Muscle of leg (tissue), 3 donors: ENCODE measurements at regions not wholly inside any gene's neighbourhood (a gene's known extent, or its start where the extent isn't known, plus 50 kb on each side); places are given as distances from the start of the nearest gene placed in this dataset.

Source experiments
- DNase-seq: peaks from one replicate; pipeline ENCODE4 v3.0.0; 2013
- H3K27ac ChIP-seq: one replicate; pipeline ENCODE4 v1.5.1; 2013; ENCODE audit warnings: mild to moderate bottlenecking, low read length, control low read depth
- H3K27me3 ChIP-seq: one replicate; pipeline ENCODE4 v1.6.1; 2013; ENCODE audit warnings: low read length; ENCODE audit not compliant: control insufficient read depth, insufficient read depth
- H3K36me3 ChIP-seq: one replicate; pipeline ENCODE4 v1.6.1; 2013; ENCODE audit warnings: low read length; ENCODE audit not compliant: control insufficient read depth, insufficient read depth
- H3K4me1 ChIP-seq: one replicate; pipeline ENCODE4 v1.6.1; 2013; ENCODE audit warnings: low read length; ENCODE audit not compliant: control insufficient read depth, insufficient read depth
- H3K4me3 ChIP-seq: one replicate; pipeline ENCODE4 v1.5.1; 2013; ENCODE audit warnings: low read length, control low read depth
- H3K9me3 ChIP-seq: replicated peaks from 2 replicates; pipeline ENCODE4 v1.6.1; 2013; ENCODE audit warnings: low read depth, low read length; ENCODE audit not compliant: control insufficient read depth
- WGBS: methylation state at CpG from one replicate; pipeline ENCODE4 v1.1.5; 2013; ENCODE audit warnings: missing lambda C conversion rate; ENCODE audit not compliant: insufficient coverage; 5-methylcytosine and 5-hydroxymethylcytosine counted together

DNA sequence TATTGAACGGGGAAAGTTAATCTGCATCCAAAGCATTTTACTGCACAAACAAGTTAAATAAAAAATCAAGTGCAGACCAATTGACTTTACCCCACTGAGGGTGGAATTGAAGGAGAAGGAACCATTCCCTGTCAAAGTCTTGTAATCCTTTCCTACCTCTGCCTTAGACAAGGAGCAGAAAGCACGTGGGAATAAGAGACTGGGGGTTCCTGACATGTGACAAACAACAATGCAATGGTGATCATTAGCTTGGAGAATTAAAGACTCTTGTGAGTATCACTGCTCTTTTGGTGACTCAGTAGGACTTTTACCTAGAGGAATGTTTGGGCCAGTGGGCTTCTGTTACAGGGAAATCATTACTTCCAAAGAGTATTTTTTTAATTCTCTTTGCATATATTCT, 779.5 kb downstream of the TLR4 start:
- Histone ChIP-seq H3K27me3 (no peaks in the 10 kb centered on the region), H3K27ac (no peak overlapping the region), H3K4me1 (no peaks in the 10 kb centered on the region), H3K9me3 (peaks cover 2% of the 10 kb centered on the region), H3K36me3 (no peaks in the 10 kb centered on the region), H3K4me3 (no peak overlapping the region)
- WGBS, result no CpG with 5 or more reads among the region's 2 CpGs
- DNase-seq, result no peak

DNA sequence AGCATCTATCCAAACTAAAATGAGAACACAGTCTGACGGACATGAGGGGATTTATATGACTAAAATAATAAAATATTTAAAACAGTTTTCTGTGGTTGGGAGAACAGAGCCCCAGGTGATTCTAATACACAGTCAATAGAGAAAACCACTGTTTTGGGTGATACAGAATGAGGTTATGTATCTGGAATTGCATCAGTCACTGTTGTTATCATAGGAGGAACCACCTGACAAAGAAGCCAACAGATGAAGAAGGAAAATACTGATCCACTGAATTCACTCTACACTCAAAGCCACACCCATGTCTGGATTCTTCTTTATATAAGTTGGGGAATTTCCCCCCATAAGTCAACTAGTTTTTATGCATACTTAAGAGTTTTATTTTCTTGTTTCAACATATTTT, 799.0 kb downstream of the TLR4 start:
- H3K9me3 ChIP-seq, result peaks cover 4% of the 10 kb centered on the region
- H3K27me3 ChIP-seq, result no peaks in the 10 kb centered on the region
- H3K27ac ChIP-seq, result no peak overlapping the region
- no peak overlapping the region for H3K4me3 ChIP-seq
- no peaks in the 10 kb centered on the region for H3K36me3 ChIP-seq
- no peaks in the 10 kb centered on the region for H3K4me1 ChIP-seq
- no CpG with 5 or more reads among the region's 1 CpG for WGBS
- DNase-seq, result no peak

DNA sequence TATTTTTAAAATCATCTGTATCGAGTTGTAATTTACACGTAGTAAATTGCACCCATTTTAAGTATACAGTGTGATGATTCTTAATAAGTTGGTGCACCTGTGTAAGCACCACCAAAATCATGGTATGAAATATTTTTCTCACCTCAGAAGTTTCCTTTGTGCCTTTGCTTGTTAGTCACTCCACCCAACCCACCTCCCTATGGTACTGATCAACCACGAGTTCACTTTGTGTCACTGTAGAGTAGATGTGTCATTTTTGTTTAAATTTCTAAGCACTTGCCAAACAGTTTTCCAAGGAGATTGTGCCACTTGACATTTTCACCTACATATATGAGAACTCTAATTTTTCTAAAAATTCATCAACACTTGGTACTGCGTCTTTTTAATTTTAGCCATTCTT, 806.5 kb downstream of the TLR4 start:
- no peak overlapping the region for H3K27ac ChIP-seq
- H3K27me3 ChIP-seq, result no peaks in the 10 kb centered on the region
- H3K36me3 ChIP-seq, result no peaks in the 10 kb centered on the region
- no peaks in the 10 kb centered on the region for H3K9me3 ChIP-seq
- DNase-seq, result no peak
- H3K4me3 ChIP-seq, result no peak overlapping the region
- H3K4me1 ChIP-seq, result no peaks in the 10 kb centered on the region
- WGBS, result no CpG with 5 or more reads among the region's 4 CpGs

DNA sequence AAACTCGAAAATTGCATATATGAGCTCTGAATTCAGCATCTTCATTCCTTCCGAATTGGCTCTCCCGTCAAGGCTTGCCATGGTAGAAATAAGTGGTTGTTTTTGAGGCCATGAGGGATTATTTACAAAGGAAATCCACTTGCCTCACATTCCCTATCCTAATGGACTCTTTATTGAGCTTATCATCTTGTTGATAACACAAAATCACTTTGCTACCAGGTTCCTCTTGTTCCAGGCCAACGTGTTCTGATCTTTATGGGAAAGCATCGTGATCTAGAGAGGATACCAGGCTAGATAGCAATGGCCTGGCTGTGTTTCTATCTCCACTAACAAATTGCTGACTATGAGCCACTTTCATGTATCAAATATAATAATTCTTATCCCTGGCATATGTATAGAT, 811.7 kb downstream of the TLR4 start:
- H3K36me3 ChIP-seq, result no peaks in the 10 kb centered on the region
- 60% methylated on average over 1 of the region's 5 CpGs for WGBS
- H3K27ac ChIP-seq, result no peak overlapping the region
- no peaks in the 10 kb centered on the region for H3K9me3 ChIP-seq
- H3K27me3 ChIP-seq, result no peaks in the 10 kb centered on the region
- no peak for DNase-seq
- H3K4me3 ChIP-seq, result no peak overlapping the region
- no peaks in the 10 kb centered on the region for H3K4me1 ChIP-seq

- Histone ChIP-seq H3K36me3 (no peaks in the 10 kb centered on the region), H3K4me1 (no peaks in the 10 kb centered on the region), H3K27ac (no peak overlapping the region), H3K4me3 (no peak overlapping the region), H3K9me3 (no peaks in the 10 kb centered on the region), H3K27me3 (no peaks in the 10 kb centered on the region)
- WGBS, result 58% methylated on average over 1 of the region's 3 CpGs
- DNase-seq, result no peak
Observed at GRCh38 chr9:118521261-118521660, 817.1 kb downstream of the TLR4 start.

GRCh38 chr9:118522093-118523028, 818.2 kb downstream of the TLR4 start:
- 52% methylated on average over 3 of the region's 9 CpGs for WGBS
- Histone ChIP-seq H3K36me3 (no peaks in the 10 kb centered on the region), H3K9me3 (no peaks in the 10 kb centered on the region), H3K4me1 (no peaks in the 10 kb centered on the region), H3K27ac (no peak overlapping the region), H3K4me3 (no peak overlapping the region), H3K27me3 (no peaks in the 10 kb centered on the region)
- DNase-seq, result peak; percentile 25

GRCh38 chr9:118527261-118527660, 823.1 kb downstream of the TLR4 start:
- no peak overlapping the region for H3K4me3 ChIP-seq
- WGBS, result no CpG with 5 or more reads among the region's 1 CpG
- no peaks in the 10 kb centered on the region for H3K9me3 ChIP-seq
- H3K27ac ChIP-seq, result no peak overlapping the region
- DNase-seq, result no peak
- H3K4me1 ChIP-seq, result no peaks in the 10 kb centered on the region
- H3K36me3 ChIP-seq, result no peaks in the 10 kb centered on the region
- no peaks in the 10 kb centered on the region for H3K27me3 ChIP-seq

GRCh38 chr9:118529210-118529609, 825.0 kb downstream of the TLR4 start:
- Histone ChIP-seq H3K9me3 (no peaks in the 10 kb centered on the region), H3K27ac (no peak overlapping the region), H3K36me3 (no peaks in the 10 kb centered on the region), H3K4me1 (no peaks in the 10 kb centered on the region), H3K4me3 (no peak overlapping the region), H3K27me3 (no peaks in the 10 kb centered on the region)
- DNase-seq, result peak; percentile 7
- no CpG with 5 or more reads among the region's 3 CpGs for WGBS

- H3K36me3 ChIP-seq, result no peaks in the 10 kb centered on the region
- H3K27ac ChIP-seq, result no peak overlapping the region
- no peaks in the 10 kb centered on the region for H3K27me3 ChIP-seq
- DNase-seq, result no peak
- H3K4me3 ChIP-seq, result no peak overlapping the region
- no peaks in the 10 kb centered on the region for H3K9me3 ChIP-seq
- WGBS, result no CpG with 5 or more reads among the region's 2 CpGs
- H3K4me1 ChIP-seq, result no peaks in the 10 kb centered on the region
Observed at GRCh38 chr9:118529624-118530214, 825.5 kb downstream of the TLR4 start.

DNA sequence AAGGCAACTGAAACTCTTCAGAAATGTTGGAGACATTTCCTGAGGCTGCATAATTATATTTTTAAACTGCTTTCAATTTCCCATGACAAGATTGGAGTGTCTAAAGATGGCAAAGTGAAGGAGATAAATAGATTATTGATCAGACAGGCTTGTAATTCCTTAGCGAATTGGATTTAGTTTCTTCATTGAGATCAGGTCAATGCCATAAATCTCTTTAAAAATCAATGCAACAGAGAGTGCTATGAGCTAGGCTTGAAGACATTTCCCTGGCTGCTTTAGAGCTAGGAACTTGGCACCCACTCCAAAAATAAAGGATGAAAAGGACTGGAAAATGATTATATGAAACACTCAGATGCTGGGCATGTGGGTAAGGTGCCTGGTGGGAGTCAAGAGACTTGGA, 828.4 kb downstream of the TLR4 start:
- H3K27ac ChIP-seq, result no peak overlapping the region
- H3K36me3 ChIP-seq, result no peaks in the 10 kb centered on the region
- no peak for DNase-seq
- H3K4me1 ChIP-seq, result no peaks in the 10 kb centered on the region
- H3K4me3 ChIP-seq, result no peak overlapping the region
- no peaks in the 10 kb centered on the region for H3K9me3 ChIP-seq
- WGBS, result no CpG with 5 or more reads among the region's 1 CpG
- no peaks in the 10 kb centered on the region for H3K27me3 ChIP-seq
